ENCODE measurements at regions not wholly inside any gene's neighbourhood (a gene's known extent, or its start where the extent isn't known, plus 50 kb on each side); places are given as distances from the start of the nearest gene placed in this dataset.

DNA sequence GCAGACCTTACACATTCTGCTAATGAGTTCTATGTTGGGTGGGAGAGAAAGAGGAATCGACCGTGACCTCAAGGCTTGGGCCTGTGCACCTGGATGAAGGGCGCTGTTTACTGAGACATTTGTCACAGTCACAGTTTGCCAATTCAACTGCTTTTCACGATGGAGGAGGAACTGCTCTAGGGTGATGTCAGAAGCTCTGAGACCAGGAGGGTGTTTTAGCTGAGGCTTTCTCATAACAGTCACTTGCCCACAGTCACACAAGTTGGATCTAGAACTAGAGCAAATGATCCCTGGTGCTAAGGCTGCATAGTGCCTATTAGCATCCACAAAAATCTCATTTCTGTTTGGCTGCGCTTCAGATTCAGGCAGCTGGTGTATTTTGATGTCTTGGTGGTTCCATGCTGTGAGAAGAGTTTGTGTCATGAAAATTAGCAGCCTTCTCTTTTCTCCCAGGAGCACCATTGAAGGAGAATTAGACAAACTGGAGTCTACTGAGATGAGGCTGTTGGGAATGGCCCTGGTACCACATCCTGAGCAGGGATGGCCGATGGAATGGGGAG, 83.3 kb upstream of the TGM3 start:
- TF ChIP-seq, protein P1, sequence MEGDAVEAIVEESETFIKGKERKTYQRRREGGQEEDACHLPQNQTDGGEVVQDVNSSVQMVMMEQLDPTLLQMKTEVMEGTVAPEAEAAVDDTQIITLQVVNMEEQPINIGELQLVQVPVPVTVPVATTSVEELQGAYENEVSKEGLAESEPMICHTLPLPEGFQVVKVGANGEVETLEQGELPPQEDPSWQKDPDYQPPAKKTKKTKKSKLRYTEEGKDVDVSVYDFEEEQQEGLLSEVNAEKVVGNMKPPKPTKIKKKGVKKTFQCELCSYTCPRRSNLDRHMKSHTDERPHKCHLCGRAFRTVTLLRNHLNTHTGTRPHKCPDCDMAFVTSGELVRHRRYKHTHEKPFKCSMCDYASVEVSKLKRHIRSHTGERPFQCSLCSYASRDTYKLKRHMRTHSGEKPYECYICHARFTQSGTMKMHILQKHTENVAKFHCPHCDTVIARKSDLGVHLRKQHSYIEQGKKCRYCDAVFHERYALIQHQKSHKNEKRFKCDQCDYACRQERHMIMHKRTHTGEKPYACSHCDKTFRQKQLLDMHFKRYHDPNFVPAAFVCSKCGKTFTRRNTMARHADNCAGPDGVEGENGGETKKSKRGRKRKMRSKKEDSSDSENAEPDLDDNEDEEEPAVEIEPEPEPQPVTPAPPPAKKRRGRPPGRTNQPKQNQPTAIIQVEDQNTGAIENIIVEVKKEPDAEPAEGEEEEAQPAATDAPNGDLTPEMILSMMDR (conservative IDR thresholded peaks at IDR 0.05; ENCODE audit: low read depth, low read length): no peak
- H3K4me3 ChIP-seq (ENCODE audit: low read depth, low read length): no peak overlapping the region
- DNase-seq (ENCODE audit: low read depth): no peak

DNA sequence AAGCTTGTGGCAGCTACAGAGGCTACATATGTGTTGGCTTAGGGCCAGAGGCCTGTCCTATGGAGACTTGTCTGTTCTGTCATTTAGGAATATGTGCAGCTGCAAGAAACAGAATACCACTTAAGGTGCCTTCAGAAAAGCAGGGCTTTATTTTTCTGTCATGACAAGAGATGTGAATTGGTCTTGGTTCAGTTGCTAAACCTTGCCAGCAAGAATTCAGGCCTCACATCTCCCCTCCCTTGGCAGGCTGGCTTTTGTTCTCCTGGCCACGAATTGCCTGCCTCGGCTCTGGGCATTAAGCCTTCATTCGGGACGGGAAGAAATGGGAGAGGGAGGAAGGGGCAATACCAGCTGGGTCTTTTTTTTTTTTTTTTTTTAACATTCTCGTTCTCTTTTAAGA, 82.4 kb upstream of the TGM3 start:
- no peak overlapping the region for H3K4me3 ChIP-seq (ENCODE audit: low read depth, low read length)
- no peak for DNase-seq (ENCODE audit: low read depth)

DNA sequence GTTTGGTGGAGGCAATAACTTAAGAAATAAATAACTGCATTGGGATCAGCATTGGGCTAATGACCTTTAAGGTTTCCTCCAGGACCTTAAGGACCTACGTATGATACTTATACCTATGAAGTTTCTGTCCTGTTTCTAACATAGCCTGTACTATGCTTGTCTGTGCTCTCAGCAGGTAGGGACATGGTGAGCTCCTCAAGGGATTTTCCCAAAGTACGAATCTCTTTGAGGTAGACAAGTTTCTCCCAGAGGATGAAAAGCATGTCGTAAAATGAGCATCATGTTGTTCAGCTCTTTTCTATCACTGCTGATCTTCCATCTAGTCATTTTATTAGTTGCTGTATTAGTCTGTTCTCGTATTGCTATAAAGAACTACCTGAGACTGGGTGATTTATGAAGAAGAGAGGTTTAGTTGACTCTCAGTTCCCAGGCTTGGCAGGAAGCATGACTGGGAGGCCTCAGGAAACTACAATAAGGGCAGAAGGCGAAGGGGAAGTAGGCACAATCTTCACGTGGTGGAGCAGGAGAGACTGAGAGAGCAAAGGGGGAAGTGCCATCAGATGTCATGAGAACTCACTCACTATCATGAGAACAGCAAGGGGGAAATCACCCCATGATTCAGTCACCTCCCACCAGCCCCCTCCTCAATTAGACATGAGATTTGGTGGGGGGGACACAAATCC, 77.8 kb upstream of the TGM3 start:
- no peak for DNase-seq (ENCODE audit: low read depth)
- H3K4me3 ChIP-seq (ENCODE audit: low read depth, low read length): no peak overlapping the region
- TF ChIP-seq, protein P1 (conservative IDR thresholded peaks at IDR 0.05; ENCODE audit: low read depth, low read length): no peak

More for the DNA sequence above, 82.4 kb upstream of the TGM3 start:
- TF ChIP-seq, protein P1 (conservative IDR thresholded peaks at IDR 0.05; ENCODE audit: low read depth, low read length): no peak

DNA sequence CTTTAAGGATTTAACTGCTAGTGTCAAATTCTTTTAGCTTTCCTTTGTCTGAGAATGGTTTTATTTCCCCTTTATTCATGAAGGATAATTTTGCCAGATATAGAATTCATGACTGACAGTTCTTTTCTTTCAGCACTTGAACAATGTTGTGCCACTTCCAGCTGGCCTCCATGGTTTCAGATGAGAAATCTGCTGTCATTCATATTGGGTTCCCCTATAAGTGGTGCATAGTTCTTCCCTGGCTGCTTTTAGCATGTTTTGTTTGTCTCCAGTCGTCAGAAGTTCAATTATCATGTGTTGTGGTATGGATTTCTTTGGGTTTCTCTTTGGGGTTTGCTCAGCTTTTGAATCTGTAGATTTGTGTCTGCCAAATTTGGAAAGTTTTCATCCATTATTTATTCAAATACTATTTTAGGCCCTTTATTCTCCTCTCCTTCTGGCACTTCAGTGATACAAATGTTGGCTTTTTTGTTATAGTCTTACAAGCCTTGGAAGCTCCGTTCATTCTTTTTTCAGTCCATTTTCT, 76.3 kb upstream of the TGM3 start:
- TF ChIP-seq, protein P1 (conservative IDR thresholded peaks at IDR 0.05; ENCODE audit: low read depth, low read length): no peak
- no peak for DNase-seq (ENCODE audit: low read depth)
- H3K4me3 ChIP-seq (ENCODE audit: low read depth, low read length): no peak overlapping the region

DNA sequence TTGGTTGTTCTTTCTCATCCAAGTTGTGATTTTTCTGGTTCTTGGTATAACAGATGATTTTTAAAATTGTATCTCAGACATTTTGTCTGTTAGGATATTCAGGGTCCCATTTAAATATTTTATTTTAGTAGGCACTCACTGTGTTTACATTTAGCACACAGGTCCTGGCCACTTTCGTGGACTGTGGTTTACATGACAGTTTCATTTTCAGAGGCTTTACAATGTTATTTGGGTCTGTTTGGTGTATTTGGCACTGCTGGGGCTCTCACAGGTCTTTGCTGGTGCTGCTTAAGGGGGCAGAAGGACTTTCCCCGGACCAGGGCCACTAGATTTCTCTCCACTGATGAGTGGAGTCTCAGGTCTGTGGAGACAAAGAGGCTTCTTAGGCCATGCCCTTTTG, 75.5 kb upstream of the TGM3 start:
- TF ChIP-seq, protein P1 (conservative IDR thresholded peaks at IDR 0.05; ENCODE audit: low read depth, low read length): no peak
- no peak for DNase-seq (ENCODE audit: low read depth)
- no peak overlapping the region for H3K4me3 ChIP-seq (ENCODE audit: low read depth, low read length)

DNA sequence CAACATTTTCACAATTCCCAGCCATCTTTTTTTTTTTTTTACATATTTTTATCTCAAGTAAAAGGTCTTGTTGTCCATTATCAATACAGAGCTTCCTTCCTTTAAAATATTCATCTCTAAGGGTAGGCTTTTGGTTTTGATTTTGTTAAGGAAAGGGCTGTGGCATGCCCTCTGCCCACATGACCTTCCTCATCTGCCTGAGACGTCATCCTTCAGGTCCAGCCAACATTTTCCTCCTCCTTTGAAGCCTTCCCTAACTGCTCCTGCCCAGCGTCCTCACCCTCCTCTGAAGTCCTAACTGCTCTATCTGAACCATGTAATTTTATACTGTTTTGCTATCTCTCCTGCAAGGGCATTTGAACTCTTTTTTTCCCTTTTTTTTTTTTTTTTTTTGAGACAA, 73.9 kb upstream of the TGM3 start:
- no peak for DNase-seq (ENCODE audit: low read depth)

More for the DNA sequence above, 73.9 kb upstream of the TGM3 start:
- no peak overlapping the region for H3K4me3 ChIP-seq (ENCODE audit: low read depth, low read length)
- TF ChIP-seq, protein P1 (conservative IDR thresholded peaks at IDR 0.05; ENCODE audit: low read depth, low read length): no peak
